Limb (tissue), 2 donors: ENCODE measurements at regions not wholly inside any gene's neighbourhood (a gene's known extent, or its start where the extent isn't known, plus 50 kb on each side); places are given as distances from the start of the nearest gene placed in this dataset.
"Not testable (repeated sequence)": the region's sequence is repeated elsewhere in the genome, so short reads cannot be mapped to it uniquely, and the experiment has no call there.

Source experiments
- DNase-seq, 2 donors: peaks; one replicate each; pipeline ENCODE4 v3.0.0-alpha.2; 2016; ENCODE audit errors: extremely low spot score in 2 of 2

DNA sequence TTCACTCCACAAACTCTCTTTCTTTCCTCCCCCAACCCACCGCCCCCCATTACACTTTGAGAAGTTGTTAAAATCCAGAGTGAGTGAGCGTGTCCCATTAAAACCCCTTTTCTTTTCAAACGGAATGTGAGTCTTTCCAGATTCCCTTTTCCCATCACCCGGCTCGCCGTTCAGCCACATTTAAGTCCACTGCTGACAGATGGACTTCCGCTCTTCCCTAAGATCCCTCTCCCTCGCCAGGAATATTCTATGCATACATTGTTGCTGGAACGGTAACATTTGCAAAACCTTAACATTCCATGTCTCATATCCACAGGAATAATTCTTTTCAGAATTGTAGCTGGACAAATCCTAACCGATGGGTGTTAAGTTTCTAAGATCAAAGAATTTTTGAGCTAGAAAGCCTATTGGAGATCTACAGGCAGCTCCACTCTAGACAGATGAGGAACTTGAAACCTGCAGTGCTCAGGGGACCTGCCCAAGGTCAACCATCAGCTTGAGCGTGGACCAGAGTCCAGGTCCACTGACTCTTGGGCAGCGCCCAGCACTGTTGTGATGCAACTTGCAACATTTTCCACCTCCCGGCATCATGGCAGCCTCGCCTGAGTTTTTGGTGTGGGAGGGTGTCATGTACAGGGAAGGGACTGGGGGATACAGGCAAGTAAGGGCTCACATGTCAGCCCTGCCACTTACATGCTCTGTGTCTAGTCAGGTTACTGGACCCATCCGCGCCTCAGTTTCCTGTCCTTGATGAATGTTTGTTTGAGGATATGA is 500.1 kb downstream of the CCDC171 start:
- DNase-seq, result no peak

DNA sequence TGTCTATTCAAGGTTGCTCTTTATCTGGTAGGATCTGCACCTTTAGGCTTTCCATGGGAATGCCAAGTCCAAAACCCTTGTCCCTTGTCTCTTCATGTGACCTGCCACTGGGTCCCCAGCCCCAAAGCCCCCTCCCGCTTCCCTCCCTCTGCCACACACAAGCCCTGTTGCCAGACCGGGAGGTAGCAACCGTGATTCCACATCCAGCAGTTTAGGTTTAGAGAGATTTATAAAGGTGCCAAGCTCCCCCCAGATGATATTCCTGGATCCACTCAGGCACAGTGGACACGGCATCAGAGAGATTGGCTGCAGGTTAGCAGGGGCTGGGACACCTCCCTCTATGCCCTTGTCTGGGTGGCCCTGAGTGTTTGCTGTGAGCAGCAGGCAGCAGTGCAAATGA is 504.7 kb downstream of the CCDC171 start:
- no peak for DNase-seq

DNA sequence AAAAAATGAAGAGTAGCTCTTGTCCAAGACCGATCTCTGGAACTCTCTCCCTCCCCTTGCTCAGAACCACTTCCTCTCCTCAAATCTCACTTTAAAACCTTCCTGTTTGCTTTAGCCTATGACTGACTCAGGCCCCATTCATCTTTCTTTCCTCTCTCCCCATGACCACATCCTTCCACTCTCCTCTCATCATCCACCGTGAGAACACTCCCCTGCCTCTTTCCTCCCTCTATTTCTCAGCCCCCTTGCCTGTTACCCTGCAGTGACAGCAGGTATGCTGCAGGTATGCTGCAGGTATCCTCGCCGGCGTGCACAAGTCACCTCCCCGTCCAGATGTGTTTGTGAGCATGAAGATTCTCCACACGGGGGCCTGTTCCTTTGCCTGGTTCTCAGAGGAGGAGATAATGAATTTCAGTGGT is 505.3 kb downstream of the CCDC171 start:
- no peak for DNase-seq

GRCh38 chr9:16060436-16061129 is 507.7 kb downstream of the CCDC171 start:
- DNase-seq, result no peak

GRCh38 chr9:16062542-16063240 is 509.8 kb downstream of the CCDC171 start:
- DNase-seq, result no peak

GRCh38 chr9:16063241-16063591 is 510.4 kb downstream of the CCDC171 start:
- DNase-seq, result no peak

GRCh38 chr9:16064771-16065170 is 511.9 kb downstream of the CCDC171 start:
- no peak for DNase-seq

- DNase-seq, result not testable (repeated sequence)
These were observed 513.4 kb downstream of the CCDC171 start for GRCh38 chr9:16066201-16066600.

DNA sequence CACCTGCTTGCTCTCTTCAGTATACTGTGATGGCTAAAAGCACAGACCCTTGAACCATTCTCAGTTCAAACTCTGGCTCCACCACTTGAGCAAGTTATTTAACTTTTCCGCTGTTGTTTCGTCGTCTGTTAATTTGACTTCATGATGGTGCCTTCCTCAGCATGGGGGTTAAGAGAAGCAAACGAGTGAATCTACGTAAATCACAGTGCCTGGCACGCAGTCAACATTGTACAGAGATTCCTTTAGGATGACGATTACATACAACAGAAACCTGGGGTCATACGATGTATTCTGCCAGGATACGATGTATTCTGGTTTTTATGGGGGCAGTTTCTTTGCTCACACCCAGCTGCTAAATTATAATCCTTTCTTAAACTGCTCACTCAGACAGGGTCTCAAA is 515.6 kb downstream of the CCDC171 start:
- DNase-seq, result no peak

DNA sequence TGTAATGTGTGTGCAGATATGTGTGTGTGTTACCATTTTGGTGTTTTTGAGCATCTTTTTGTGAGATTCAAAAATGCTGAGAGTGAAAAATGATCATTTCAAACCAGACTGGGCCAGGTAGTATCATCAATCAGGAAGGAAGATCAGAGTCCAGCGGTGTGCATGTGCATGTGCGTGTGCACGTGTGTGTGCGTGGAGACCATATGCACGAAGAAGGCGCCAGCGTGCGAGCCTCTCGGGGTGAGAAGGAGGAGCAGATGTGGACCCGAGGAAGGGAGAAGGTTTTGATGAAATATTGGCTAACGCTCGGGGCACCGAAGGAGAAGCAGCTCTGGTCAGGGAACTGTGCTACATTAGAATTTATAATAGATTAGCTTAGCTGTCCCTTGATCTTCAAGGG is 516.4 kb downstream of the CCDC171 start:
- no peak for DNase-seq

DNA sequence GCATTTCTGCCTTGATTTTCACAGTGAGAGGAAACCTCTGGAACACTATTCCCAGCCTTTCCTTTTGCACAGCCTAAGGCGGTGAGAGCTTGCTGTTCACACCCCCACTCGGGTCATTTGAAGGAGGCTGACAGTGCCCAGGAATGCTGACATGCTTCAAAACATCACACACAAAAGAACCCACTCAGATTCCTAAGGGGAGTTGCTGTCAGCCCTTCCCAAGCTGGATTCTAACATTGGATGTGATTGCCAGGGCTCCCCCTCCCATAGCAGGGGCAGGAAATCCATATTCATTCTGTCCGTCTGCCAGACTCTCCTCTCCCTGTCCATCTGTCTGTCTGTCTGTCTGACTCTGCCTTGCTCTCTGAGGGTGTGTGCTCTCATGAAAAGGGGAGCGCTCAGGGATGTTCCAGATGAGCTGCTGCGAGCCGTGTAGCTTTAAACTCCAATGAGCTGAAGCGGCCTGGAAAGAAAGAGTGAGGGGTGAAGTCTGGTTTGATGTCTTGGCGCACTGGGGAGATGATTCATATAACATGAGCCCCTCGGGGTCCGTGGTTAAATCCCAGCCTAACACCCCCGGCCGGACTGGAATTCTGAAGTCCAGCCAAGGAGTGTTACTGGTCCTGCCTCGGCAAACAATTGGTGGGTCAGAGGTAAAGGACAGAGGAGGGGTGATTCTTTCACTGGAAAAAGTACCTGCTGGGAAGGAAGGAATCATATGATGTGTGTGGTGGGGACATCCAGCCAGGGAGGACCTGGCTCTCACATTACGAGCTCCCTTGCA is 517.0 kb downstream of the CCDC171 start:
- DNase-seq, result peak; percentile 61 to 62

DNA sequence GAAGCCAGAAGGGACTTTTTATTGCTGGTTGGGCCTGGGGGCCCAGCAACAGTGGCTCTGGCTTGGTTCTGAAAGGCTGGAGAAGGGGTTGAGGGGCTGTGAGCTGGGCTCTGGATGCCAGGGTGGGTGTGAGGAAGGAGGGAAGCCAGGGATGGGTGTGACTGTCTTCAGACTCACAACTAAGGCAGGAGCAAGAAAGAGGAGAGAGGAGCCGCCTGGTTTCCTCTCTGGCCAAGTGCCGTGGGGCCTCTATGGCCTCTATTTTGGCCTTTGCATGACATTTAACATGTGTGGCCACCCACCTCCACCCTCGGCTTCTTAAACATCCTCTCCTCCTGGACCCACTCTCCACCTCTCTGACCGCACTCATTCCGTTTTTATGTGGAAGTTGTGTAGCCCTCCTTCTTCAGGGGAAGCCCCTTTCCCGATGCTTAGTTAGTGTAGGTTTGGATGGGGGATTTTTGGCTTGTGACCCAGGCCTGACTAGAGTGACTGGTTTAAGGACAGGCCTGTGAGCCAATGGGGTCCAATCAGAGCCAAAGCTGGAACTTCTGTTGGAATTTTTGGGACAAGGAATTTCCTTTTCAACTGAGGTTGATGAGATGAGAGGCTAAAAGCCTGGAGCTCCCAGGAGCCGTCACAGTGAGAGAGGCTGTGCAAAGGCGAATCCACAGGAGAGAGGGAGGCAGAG is 517.8 kb downstream of the CCDC171 start:
- peak in 1 of 2 donors; percentile 13 for DNase-seq

- no peak for DNase-seq
These were observed 518.6 kb downstream of the CCDC171 start for GRCh38 chr9:16071400-16071799.

GRCh38 chr9:16074963-16075362 is 522.1 kb downstream of the CCDC171 start:
- no peak for DNase-seq

- DNase-seq, result no peak
These were observed 522.9 kb downstream of the CCDC171 start for GRCh38 chr9:16075696-16076095.

- no peak for DNase-seq
These were observed 523.7 kb downstream of the CCDC171 start for GRCh38 chr9:16076511-16076910.

GRCh38 chr9:16082796-16083195 is 530.0 kb downstream of the CCDC171 start:
- no peak for DNase-seq

- DNase-seq, result no peak
These were observed 532.4 kb downstream of the CCDC171 start for GRCh38 chr9:16085167-16085726.

GRCh38 chr9:16090907-16091629 is 538.2 kb downstream of the CCDC171 start:
- DNase-seq, result no peak
